Stimulated activated CD4-positive, alpha-beta T cell treated with anti-CD3 and anti-CD28 coated beads, Interleukin-12 subunit alpha, Interleukin-12 subunit beta, amount 100 ng/mL, for 24 hours (primary cell): ENCODE measurements at regions not wholly inside any gene's neighbourhood (a gene's known extent, or its start where the extent isn't known, plus 50 kb on each side); places are given as distances from the start of the nearest gene placed in this dataset.

ENCODE experiments used
- DNase-seq, 2 experiments: peaks; one replicate each; pipeline ENCODE4 v3.0.0-alpha.2; 2020; ENCODE audit warnings: low read depth in 2 of 2

DNA sequence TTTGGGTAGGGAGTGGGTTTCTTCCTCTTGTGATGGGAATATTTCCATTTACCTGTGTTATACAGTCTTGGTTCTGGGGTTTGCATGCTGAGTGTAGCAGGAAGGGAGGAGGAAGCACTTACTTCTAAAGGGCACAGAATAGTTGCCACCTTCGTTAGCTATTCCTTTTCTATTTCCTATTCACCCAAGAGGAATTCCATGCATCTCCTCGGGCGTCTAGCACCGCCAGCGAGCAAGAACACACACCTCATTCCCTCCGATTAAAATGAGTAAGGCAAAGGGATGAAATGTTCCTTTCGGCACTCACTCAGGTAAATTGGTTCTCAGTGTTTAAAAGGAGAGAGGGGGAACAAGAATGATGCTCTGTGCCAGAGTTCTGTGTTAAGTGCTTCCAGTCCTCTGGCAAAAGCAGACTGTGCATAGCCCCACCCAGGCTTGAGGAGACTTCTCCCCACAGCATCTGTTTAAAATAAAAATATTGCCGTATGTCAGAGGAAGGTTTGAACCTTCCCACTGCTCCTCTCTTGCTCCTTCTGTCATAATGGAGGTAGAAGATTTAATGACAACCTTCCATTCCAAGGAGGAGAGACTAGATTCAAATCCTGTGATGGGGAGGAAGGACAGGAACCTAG lies 351.4 kb downstream of the PTTG2 start:
- DNase-seq = no peak

DNA sequence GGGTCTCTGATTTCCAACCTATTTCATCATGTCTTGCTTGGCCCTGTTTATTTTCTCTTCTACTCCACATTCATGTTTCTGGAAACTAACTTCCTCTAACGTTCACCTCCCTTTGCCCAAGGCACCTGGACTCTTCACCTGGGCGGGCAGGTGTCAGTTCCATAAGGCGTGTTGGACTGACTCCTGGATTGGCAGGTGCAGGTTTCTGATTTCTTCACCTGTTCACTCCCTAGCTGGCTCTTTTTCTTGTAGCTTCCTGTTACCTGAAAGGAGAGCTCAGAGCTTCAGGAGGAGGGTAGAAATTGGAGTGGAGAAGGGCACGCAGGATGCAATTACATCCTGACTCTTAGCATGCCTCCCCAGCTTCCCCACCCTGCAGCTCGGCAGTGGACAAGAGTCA lies 350.8 kb upstream of the KLF3 start:
- no peak for DNase-seq

DNA sequence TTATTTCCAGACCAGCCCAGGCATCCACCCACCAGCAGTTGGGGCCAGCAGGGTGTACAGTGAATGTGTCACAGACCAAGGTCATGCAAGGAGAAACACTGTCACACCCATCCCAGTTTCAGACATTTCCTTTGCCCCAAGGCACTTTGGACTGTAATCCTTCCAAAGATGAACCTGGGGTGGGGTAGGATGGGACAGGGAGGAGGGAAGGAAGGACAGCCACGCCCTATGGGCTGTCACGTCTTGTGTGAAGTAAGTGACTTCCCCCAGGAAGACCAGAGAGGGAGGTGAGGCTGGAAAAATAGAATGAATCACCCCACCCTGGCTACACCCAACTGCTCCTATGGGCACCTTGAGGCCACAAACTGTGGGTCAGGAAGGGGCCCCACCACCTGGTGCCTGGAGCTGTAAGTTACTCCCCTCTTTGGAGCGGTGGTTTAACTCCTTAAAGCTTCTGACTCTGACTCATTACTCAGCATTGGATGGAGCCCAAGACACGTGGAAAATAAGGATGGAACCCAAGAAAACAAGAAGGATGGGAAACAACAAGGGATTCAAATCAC lies 349.9 kb upstream of the KLF3 start:
- DNase-seq = no peak

DNA sequence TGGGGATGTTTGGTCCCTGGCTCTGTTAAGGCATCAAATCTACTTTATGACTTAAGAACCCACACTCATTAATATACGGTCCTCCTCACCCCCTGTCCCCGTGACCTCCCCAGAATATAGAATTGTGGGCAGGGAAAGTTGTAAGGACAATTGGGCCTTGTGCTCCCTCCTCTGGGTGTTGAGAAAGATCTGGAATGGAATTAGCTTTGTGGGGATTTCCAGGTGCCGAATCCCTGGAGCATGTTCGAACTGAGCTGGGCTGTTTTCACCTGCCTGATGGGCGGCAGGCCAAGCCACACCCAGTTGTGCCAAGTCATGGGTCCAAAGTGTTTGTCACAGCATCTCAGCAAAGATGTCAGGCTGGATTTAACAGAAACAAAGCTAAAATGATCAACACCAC lies 349.3 kb upstream of the KLF3 start:
- DNase-seq = no peak

DNA sequence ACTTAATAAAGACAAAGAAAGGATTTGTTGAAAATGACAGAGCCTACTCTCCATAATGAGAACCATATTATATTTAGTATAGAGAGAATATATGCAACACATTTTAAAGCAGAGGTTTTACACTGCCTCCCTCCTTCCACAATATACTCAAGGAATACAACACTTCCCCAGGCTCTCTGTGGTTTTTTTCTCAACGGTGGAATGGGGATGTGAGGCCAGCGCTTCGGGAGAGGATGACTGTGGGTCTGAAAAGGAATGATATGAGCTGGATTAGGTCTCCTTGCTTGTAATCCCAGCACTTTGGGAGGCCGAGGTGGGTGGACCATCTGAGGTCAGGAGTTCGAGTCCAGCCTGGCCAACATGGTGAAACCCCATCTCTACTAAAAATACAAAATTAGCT lies 348.7 kb upstream of the KLF3 start:
- no peak for DNase-seq

DNA sequence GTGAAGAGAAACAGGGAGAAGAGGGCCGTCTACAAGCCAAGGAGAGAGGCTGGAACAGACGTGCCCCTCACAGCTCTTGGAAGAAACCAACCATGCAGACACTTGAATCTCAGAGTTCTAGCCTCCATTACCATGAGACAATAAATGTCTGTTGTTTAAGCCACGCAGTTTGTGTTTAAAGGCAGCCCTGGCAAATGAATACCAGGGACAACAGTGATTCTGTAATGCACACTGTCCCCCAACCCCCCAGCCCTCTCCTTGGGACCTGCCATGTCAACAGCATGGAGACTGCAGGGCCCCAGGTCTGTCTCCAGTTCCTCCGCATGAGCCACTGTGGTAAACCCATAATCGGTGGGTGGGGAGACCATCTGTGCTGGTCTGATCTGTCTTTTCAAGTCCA lies 348.0 kb upstream of the KLF3 start:
- no peak for DNase-seq

DNA sequence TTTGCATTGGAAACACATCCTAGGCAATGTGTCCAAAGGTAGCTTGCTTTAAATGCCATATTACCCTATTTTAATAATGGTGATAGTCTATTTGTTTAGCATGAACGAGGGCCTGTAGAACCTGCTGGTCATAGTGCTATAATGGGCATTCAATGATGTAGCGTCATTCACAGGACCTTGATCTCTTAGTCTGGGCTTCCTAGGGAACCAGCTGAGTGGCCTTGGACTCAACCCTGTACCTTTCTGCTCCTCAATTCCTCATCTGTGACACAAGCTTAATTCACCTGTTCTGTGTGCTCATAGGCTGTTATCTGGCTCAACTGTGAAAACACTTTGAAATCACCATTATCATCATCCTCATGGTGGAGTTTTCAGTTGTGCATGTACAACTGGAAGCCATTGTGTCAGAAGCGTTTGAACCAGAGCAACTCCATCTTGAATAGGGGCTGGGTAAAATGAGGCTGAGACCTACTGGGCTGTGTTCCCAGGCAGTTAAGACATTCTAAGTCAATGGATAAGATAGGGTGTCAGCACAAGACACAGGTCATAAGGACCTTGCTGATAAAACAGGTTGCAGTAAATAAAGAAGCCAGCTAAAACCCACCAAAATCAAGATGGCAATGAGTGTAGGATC lies 346.8 kb upstream of the KLF3 start:
- no peak for DNase-seq

DNA sequence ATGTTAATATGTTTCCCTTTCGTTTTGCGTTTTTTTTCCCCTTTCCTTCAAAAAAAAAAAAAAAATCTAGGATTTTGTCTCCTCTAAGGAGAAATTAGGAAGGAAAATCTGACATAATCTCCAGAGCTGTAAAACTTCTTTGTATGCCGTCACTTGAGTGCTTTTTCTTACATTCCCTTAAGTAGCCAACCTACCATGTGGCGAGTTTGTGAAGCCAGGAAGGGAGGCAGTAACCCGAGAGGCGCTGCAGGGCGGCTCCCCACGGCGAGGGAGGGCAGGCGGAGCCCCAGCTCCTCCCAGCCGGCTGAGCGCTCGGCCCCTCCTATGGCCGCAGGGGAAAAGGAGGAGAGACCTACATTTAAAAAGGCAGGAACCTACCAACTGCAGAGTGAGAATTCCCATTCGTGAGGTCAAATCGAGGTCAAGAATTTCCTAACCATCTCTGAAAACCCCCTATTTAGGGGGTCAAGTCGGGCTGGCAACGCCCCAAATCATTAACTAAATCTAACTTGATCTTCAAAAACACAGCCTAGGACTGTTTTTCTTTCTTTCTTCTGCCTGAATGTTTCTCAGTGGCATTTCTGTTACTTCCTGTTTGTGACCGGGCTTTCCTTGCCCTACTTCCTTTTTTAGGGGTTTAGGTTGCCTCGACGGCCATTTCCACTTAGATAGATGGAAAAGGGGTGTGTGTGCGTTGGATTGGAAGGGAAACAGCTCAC lies 345.1 kb upstream of the KLF3 start:
- DNase-seq = peak; percentile 54 to 68

DNA sequence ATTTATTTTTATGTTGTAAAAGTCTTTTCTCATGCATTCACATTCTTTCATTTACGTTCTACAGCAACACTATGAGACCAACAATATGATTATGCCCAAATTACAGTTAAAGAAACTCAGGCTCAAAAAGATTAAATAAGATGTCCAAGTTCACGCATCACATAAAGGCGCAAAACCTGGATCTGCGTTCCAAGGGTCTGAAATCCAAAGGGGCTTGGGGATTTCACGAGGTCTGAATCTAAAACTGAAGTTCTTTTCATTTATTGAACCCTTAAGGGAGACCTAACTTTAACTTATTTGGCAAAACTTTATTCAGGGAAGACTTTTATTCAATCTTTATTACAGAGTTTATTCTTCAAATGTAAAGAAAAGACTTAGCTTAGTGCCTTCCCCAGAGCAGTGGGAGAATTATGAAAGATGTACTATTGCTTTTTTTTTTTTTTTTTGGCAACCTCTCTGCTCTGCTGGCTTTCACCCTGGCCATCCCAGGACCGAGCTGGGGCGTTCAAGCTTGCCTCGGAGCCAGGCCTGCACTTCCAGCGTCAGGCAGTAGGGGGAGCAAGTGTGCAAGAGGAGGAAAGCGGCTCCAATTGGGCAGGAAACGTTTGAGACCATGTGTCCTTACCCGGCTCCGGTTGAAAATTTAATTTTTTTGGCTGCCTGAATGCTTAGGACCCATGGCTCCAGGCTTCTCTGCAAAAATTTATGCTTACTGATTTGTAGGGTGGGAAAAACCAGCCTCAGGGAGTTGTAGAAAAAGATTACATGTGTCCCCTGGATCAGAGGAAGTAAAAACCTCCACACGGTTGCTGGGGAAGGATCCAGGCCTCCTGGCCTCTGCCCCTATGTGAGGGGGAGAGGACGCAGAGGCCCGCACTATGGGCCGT lies 344.3 kb upstream of the KLF3 start:
- DNase-seq = peak; percentile 91 to 98

DNA sequence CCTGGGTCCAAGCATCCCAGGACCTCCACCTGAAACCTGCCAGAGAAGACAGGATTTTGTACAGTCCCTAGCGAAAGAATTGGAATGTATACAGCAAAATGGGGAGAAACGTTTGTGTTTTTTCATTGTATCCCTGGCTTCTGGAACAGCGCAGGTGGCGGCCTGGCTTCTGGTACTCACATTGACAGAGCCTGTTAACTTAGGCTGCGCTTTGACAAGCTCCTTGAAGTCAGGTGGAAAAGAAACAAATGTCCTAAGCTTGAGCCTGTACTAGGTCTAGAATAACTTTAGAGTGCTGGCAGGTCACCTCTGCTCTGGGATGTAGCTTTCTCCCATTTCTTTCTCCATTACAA lies 343.7 kb upstream of the KLF3 start:
- no peak for DNase-seq

DNA sequence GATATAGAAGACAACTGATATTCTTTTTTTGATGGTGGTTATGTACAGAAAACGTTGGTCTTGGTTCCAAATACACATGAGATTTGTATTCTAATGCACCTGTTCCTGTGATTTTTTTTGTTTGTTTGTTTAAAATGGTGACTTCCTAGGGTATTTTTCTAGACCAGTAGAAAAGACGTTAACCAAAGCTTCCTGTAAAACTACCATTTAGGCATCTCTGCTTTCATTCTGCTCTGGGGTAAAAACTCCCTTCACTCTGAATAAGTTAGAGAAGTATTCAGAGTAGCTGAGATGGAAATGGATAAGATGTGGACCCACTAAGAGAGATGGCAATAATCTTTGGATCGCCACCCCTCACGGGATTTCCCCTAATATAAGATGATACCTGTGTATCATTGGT lies 343.2 kb upstream of the KLF3 start:
- no peak for DNase-seq

DNA sequence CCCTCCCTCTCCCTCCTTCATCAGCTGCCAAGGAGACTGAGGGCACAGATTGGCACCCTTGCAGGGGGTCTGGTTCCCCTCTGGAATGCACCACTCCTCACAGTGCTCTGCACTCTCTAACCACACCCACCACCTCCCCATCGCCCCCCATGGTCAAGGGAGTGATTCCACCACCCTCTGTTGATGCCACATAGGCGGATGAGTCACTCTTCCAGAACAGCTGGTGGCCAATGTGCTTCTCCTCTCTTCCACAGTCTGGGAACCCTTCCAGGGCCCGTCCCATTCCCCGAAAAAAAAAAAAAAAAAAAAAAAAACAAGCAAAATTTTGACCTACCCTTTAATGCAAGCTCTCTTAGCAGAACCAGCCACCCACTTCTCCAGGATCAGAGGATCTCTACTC lies 341.3 kb upstream of the KLF3 start:
- no peak for DNase-seq

DNA sequence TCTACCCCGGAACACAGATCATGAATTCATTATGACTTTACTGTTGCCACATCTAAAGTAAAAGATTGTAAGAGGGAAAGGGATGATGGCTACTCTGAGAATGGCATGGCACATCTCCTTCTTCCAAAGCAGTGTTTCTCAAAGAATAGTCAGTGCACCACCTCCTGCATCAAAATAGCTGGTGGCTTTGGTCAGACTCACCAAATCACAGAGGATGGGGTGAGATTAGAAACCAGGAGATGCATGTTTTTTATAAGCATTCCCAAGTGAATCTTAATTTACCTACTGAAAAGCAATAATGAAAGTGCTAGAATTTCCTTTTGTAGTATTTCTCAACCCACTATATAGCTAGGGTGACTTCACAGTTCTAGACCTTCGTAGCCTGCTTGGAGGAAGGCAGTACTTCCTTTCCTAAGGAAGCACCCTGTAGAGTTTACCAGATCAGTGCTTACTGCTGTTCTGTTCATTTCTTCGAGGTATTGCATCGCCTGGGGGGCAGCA lies 340.8 kb upstream of the KLF3 start:
- DNase-seq = no peak

DNA sequence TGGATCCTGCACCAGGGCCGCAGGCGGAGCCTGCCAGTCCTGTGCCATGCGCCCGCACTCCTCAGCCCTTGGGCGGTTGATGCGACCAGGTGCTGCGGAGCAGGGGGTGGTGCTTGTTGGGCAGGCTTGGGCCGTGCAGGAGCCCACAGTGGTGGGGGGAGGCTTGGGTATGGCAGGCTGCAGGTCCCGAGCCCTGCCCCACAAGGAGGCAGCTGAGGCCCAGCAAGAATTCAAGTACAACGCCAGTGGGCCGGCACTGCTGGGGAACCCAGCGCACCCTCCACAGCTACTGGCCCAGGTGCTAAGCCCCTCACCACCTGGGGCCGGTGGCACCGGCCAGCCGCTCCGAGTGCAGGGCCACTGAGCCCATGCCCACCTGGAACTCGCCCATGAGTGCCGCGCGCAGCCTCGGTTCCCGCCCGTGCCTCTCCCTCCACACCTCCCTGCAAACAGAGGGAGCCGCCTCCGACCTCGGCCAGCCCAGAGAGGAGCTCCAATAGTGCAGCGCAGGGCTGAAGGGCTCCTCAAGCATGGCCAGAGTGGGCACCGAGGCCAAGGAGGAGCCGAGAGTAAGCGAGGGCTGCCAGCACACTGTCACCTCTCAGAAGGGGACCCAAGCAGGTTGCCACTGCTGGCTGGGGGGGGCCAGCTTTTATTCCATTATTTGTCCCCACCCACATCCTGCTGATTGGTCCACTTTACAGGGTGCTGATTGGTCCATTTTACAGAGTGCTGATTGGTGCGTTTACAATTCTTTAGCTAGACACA lies 339.0 kb upstream of the KLF3 start:
- DNase-seq = no peak

DNA sequence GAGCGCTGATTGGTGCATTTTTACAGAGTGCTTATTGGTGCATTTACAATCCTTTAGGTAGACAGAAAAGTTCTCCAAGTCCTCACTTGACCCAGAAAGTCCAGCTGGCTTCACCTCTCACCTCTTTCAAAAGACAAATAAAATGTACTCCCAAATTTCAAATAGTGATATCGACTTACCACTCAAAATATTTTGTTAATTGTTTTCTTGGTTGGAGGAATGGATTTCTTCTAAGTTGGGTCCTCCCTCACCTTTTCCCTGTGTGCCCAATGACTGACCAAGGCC lies 338.4 kb upstream of the KLF3 start:
- no peak for DNase-seq

DNA sequence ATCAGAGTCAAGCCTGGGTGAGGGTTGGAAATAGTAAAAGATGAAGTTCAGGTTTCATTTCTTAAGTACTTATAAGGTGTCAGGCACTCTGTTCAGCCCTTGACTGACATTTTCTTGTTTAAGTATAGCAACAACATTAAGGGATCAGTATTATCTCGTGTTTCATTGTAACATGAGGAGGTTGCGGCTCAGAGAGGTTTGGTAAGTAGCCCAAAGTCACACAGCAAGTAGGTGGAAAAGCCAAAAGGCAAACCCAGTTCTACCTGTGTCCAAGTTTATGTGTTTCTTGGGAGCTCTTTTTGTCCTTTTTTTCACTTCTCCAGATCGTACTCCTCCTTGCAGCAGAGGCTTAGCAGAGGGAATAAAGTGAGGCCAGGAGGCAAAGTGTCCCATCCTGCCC lies 337.5 kb upstream of the KLF3 start:
- DNase-seq = no peak

DNA sequence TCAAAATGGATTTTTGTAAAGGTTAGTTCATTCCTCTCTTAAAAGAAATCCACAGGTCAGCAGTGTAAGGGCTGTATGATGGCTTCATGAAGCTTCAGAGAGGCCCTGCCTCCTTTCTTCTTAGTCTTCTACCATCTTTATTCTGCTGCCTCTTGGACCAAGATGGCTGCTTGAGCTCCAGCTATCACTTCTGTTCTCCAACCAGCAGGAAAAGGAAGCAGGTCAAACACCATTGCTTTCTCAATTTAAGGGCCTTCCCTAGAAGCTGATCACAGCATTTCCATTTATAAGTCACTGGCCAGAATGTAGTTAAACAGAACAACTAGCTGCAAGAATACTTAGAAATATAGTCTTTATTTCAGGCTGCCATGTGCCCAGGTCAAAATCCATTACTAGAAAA lies 336.8 kb upstream of the KLF3 start:
- DNase-seq = no peak

DNA sequence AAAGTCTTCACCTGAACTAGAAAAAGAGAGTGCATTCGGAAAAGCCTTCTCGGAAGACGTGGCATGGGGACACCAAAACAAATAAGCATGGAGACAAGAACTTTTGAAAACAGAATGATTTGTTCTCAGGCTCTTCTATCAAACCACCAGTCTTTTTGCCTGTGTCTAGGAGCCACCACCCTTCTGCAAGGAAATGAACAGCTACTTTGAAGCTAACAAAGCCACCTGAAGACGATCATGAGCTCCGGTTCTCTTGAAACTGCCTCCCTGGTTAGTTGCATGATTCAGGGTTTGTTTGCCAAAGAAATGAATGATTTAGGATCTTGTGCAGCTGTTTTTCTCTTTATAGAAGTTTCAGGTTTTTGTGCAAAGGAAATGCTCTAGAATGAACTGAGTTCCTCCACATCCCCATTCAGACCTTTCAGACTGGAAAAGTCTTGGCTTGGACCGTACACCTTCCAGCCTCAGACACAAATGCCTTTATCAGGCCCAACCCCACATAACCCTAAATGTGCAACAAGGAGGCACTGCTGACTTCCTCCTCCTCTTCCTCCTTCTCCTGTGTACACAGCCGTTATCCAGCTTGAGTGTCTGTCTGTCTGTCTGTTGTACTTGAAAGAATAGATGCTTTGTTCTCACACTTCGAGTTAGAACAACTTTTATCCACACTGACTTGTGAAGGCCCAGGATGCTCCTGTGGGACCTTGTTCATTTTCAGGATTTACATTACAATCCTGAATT lies 334.8 kb upstream of the KLF3 start:
- DNase-seq = no peak

DNA sequence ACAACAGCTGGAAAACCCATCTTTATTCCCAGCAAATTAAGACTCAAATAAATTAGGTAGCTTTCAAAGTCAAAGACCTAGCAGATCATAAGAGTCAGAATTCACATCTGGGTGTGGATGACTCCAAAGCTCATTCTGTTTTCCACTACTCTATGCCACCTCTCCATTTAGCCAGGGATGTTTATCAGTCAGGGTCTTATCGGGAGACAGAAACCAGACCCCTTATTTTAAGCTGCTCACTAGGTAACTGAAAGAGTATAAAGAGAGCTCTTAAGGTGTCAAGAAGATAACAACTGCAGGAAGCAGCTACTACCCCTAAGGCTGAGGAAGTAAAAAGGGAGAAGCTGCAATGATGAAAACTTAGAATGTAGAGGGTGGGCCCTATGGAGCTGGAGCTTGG lies 333.7 kb upstream of the KLF3 start:
- DNase-seq = no peak

DNA sequence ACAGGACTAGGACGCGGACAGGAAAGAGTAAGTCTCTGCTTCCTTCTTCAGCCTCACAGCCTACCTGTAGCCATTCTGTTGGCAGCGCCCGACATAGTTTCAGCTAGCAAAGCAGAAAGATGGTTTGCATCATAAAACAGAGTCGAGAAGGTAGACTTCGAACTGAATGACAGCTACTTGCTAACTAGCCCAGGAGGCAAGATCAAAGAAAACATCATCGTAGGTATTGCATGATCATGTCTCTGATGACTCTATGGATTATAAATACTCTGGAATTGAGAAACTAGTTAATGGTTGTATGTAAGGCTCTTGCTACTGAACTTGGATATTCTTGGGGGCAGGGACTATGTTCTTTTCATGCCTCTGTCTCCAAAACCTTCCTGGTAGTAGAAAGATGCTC lies 333.1 kb upstream of the KLF3 start:
- DNase-seq = no peak

DNA sequence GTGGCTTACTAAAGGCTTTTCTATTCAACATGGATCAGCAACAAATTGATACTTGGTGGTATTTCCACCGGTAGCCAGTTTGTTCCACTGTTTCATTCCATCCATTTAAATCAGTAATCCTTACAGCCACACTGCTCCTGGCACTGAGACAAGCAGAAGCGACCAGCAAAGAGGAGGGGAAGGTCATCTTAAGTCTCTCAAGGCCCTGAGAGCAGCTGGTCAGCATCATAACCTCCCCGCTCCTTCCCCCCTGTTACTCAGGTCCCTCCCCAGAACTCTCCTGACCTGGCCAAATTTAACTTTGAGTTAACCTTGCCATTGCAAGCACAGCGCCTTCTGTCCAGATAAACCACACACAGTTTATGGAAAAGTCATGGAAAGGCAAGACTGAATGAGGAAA lies 331.3 kb upstream of the KLF3 start:
- DNase-seq = no peak
